HG03442 (cell line): ENCODE measurements at regions not wholly inside any gene's neighbourhood (a gene's known extent, or its start where the extent isn't known, plus 50 kb on each side); places are given as distances from the start of the nearest gene placed in this dataset.

Experiments
- ATAC-seq: cut with Tn5 transposase; IDR thresholded peaks from one replicate; pipeline ENCODE4 v1.9.1; 2021; ENCODE audit warnings: mild to moderate bottlenecking, moderate library complexity; ENCODE audit not compliant: unreplicated experiment

DNA sequence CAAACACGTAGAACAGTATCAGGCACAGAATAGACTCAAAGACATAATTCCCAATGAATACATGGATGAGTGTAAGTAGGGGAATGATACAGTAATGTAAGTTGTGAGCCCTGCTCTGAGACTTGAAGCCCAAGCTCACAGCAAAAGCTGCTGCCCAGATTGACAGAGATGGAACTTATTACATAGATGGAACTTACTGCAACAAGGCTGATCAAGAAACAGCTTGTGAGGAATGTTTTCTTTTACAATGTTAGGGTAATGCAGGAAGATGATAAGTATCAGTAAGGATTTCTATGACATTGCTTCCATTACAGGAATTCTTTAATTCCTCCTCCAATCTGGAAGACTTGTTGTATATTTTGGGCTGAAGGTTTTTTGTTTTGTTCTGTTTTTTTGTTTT, 278.4 kb downstream of the IL15 start:
- no peak for ATAC-seq

DNA sequence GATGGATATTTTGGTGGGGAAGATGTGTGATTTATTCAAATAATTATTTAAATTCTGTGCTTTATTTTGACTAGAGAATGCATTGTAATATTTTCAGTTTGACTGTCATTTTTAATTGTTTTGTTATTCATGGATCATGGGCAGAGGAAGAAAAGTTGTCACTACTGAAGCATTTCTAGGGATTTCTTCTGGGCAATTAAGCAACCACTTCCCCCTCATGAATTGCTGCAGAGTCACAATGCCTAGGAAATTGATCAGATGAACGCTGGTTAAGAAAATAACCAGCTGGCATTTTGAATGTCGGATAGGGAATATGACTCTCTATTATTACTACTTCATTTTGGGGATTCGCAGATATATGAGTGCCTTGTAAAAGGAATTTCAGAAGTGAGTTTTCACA, 283.3 kb downstream of the IL15 start:
- no peak for ATAC-seq

DNA sequence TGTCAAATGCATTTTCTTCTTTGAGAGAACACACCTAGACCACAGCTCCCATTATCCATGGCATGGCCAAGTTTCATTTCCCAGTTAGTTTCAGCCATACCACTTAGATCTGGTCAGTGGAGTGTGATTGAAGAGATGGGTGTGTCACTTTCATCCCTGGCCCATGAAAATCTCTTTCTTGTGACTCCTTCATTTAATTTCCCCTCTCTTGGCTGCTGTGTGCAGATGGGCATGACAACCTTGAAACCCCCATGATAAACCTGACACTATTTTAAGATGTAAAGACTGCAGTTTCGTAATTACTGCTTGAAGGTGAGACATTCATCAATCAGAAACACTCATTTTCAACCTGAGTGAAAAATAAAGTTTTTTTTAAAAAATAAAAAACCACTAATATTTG, 284.9 kb downstream of the IL15 start:
- ATAC-seq: no peak

- no peak for ATAC-seq
Measured at GRCh38 chr4:141922236-141922635, 285.9 kb downstream of the IL15 start.

- no peak for ATAC-seq
Measured at GRCh38 chr4:141926406-141926805, 290.0 kb downstream of the IL15 start.

DNA sequence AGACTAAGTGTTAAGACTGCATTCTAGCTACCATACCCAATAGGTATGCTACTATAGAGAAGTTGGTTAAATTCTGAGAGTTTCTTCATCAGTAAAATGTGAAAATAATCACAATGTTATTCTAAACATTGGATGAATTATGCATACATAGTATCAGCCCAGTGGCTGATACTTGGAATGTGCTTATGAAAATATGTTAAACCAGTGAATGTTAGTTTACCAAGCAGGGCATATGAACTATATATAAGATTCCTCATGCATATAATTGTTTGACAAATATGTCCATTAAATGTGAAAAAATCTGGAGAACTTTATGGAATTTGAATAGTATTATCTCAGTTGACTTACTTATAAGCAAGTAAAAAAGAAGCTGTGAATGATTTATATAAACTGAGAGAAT, 296.1 kb downstream of the IL15 start:
- no peak for ATAC-seq

GRCh38 chr4:141933978-141934377, 297.6 kb downstream of the IL15 start:
- ATAC-seq: no peak

DNA sequence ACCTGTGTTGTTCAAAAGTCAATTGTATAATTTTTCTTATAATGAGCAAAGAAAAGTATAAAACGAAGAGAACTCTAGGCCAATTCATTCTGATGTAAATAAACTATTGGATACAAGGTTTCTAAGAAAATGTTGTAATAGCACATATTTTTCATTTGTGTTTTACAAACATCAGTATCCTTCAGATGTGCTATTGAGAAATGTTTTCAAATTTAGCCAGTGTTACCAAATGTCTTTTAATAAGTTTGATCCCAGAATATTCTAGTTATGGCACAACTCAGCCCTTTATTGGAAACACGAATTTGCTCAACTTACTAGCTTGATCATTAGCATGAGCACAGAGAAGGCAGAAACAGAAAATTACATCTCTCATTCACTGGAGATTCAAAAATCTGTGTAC, 319.3 kb downstream of the IL15 start:
- no peak for ATAC-seq

GRCh38 chr4:141957416-141957815, 321.0 kb downstream of the IL15 start:
- no peak for ATAC-seq

DNA sequence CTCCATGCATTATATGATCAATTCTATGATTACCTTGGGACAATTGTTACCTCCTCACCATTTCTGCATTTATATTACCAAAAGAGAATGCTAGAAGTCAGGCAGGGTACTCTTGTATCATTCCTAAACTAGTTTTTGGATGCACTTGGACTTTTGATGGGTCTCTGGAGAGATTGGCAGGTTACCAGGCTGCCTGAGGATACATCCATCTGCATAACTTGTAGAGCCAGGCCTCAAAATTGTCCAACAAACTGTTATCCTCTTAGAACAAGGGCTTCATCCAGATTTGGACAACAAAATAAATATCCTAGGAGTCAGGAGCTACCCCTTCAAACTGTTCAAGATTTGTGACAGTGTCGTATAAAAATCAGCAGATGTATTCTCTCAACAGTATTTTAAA, 326.1 kb downstream of the IL15 start:
- ATAC-seq: no peak

- no peak for ATAC-seq
Measured at GRCh38 chr4:141971869-141972268, 335.5 kb downstream of the IL15 start.

DNA sequence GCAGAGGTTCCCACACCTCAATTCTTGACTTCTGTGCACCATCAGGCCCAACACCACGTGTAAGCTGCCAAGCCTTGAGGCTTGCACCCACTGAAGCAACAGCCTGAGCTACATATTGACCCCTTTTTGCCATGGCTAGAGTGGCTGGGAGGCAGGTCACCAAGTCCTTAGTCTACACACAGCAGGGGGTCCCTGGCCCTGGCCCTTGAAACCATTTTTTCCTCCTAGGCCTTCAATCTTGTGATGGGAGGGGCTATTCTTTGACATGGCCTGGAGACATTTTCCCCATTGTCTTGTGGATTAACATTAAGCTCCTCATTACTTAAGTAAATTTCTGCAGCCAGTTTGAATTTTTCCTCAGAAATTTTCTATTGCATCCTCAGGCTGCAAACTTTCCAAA, 336.6 kb downstream of the IL15 start:
- ATAC-seq: no peak
